Stimulated activated naive B cell treated with anti-CD40 and anti-IgM and Interleukin-4, amounts not matched to agents 10 μg/mL and 1 μg/mL and 100 μg/mL, for 72 hours (primary cell): ENCODE measurements at regions not wholly inside any gene's neighbourhood (a gene's known extent, or its start where the extent isn't known, plus 50 kb on each side); places are given as distances from the start of the nearest gene placed in this dataset.

Experiments
- ATAC-seq, 2 donors: fragments of 150-1000 bp; cut with Tn5 transposase; replicated peaks; 2 replicates each; pipeline ENCODE4 v1.10.0; 2021; ENCODE audit warnings: moderate library complexity in 1 of 2
- DNase-seq: peaks from one replicate; pipeline ENCODE4 v3.0.0; 2021
- H3K27ac Mint-ChIP-seq: one replicate; pipeline ENCODE4 v1.8.0; 2022; ENCODE audit warnings: mild to moderate bottlenecking, mixed read lengths
- H3K27me3 Mint-ChIP-seq, 2 donors: one replicate each; pipeline ENCODE4 v1.8.0; 2022; ENCODE audit warnings: mixed read lengths in 2 of 2
- H3K36me3 Mint-ChIP-seq, 2 donors: one replicate each; pipeline ENCODE4 v1.8.0; 2022; ENCODE audit warnings: mixed read lengths in 2 of 2, mild to moderate bottlenecking in 1 of 2
- H3K4me1 Mint-ChIP-seq, 2 donors: one replicate each; pipeline ENCODE4 v1.8.0; 2022; ENCODE audit warnings: mixed read lengths in 2 of 2, mild to moderate bottlenecking in 1 of 2
- H3K4me3 Mint-ChIP-seq, 2 donors: one replicate each; pipeline ENCODE4 v1.8.0; 2022; ENCODE audit warnings: mild to moderate bottlenecking in 2 of 2, mixed read lengths in 2 of 2, moderate library complexity in 1 of 2
- H3K9me3 Mint-ChIP-seq, 2 donors: one replicate each; pipeline ENCODE4 v1.8.0; 2022; ENCODE audit warnings: mixed read lengths in 2 of 2, mild to moderate bottlenecking in 1 of 2

DNA sequence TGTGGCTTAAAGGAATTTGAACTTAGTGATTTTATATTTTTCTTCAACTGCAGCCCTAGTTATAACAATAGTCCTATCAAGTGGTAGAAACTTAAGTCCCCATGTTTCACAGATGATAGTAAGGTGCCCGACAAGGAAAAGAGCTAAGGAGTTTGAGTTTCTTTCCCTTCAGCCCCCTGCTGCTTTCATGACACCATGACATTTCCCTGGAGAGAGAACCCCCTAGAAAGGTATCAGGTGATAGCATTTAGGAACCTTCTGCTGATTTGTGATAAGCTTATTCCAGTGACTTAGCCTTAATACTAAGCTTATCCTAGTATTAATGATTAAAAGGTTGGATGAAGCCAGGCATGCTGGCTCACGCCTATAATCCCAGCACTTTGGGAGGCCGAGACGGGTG lies 623.8 kb upstream of the TYRP1 start:
- Mint-ChIP-seq H3K27ac (no peak overlapping the region), H3K9me3 (peaks cover 6 to 12% of the 10 kb centered on the region in 2 donors), H3K36me3 (no peaks in the 10 kb centered on the region), H3K4me1 (no peaks in the 10 kb centered on the region), H3K4me3 (no peak overlapping the region), H3K27me3 (no peaks in the 10 kb centered on the region)
- DNase-seq (no peak), ATAC-seq (no peak)

DNA sequence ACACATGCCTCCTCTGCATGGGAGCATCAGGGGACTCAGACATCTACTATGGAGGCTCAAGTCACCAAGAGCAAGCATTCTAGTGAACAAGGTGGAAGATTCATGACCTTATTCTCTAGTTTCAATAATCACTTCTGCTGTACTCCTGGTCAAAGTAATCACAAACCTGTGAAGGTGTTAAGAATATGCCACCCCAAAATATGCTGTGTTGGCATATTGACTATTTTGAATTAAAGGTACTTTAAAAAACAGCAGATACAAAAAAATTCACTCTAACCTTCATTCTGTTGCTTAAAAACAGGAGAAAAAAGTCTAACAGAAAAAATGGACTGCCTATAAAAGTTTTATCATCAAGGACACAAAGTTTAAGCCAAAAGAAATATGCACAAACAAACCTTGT lies 607.8 kb upstream of the TYRP1 start:
- Mint-ChIP-seq H3K27ac (no peak overlapping the region), H3K36me3 (no peaks in the 10 kb centered on the region), H3K4me1 (no peaks in the 10 kb centered on the region), H3K4me3 (no peak overlapping the region), H3K9me3 (peaks cover 8 to 12% of the 10 kb centered on the region in 2 donors), H3K27me3 (no peaks in the 10 kb centered on the region)
- DNase-seq, result no peak
- ATAC-seq, result no peak

DNA sequence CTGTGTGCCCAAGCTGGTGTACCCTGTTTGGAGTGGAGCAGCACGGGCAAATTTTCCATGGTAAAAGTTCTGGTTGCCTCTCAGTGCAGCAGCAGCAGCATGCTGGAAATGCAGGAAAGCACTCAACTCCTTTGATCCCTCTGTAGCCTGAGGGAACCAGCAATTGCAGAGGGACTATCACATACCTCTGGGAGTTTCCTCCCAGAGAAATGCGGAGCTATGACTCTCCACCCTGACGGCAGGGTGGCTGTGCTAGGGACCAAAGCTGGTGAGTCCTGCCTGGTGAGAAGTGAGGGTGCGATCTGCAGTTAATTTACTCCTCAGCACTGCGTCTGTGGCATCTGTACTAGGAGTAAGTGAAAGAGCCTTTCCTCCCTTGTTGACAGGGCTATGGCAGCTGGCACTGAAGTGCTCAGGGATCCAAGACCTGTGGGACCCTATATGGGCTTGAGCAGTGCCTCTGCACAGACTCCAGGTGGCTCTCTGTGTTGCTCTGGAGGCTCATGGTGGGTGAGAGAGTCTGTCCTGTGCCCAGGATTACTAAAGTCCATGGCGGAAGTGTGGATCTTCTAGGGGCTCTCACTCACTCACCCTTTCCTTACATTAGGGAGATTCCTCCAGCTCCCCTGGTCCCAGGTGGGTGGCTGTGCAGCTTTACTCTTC lies 601.2 kb upstream of the TYRP1 start:
- Mint-ChIP-seq H3K9me3 (peaks cover 13 to 15% of the 10 kb centered on the region in 2 donors), H3K27ac (no peak overlapping the region), H3K4me1 (no peaks in the 10 kb centered on the region), H3K36me3 (no peaks in the 10 kb centered on the region), H3K4me3 (no peak overlapping the region), H3K27me3 (no peaks in the 10 kb centered on the region)
- DNase-seq (no peak), ATAC-seq (no peak)

DNA sequence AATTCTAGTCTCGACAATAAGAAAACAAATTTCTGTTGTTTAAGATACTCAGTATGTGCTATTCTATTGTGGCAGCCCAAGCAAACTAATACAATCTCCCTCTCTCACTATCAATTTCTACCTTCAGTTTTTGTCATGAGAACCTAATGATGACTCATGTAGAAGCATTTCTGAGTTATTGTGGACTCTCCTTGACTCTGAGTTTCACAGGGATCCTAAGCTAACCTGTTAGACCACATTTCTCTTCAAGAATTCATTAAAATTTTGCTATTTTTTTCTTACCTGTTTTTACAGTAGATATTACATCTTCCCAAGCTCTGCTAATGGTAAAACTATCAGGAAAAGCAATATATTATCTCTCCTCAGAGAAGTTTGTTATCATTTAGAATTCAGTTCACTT lies 599.1 kb upstream of the TYRP1 start:
- H3K27me3 Mint-ChIP-seq, result no peaks in the 10 kb centered on the region

DNA sequence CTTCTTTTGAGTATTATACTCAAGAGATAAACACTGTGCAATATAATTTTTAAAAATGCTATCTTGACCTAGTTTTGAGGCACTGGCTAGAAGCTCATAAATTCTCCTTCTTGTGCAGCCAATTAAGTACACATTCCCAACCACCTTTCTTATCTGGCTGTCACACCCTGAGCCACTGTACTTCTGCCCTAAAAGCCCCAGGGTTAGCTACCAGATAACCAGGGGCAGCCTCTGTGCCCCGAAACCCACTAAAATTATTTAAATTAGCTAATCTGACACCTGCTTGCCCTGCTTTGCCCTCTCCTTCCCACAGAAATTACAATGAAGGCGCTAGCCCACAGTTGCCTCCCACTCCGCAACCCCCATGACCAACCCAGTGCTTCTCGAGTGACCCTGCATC lies 597.3 kb upstream of the TYRP1 start:
- Mint-ChIP-seq H3K36me3 (no peaks in the 10 kb centered on the region), H3K4me3 (no peak overlapping the region), H3K27ac (no peak overlapping the region), H3K4me1 (no peaks in the 10 kb centered on the region), H3K9me3 (peaks cover under 1 to 9% of the 10 kb centered on the region in 2 donors), H3K27me3 (no peaks in the 10 kb centered on the region)
- ATAC-seq, result no peak
- no peak for DNase-seq

More for the DNA sequence above, 599.1 kb upstream of the TYRP1 start:
- DNase-seq (no peak), ATAC-seq (no peak)
- no peak overlapping the region for H3K27ac Mint-ChIP-seq
- H3K9me3 Mint-ChIP-seq, result peaks cover 6 to 12% of the 10 kb centered on the region in 2 donors
- H3K4me1 Mint-ChIP-seq, result no peaks in the 10 kb centered on the region
- H3K4me3 Mint-ChIP-seq, result no peak overlapping the region
- no peaks in the 10 kb centered on the region for H3K36me3 Mint-ChIP-seq

DNA sequence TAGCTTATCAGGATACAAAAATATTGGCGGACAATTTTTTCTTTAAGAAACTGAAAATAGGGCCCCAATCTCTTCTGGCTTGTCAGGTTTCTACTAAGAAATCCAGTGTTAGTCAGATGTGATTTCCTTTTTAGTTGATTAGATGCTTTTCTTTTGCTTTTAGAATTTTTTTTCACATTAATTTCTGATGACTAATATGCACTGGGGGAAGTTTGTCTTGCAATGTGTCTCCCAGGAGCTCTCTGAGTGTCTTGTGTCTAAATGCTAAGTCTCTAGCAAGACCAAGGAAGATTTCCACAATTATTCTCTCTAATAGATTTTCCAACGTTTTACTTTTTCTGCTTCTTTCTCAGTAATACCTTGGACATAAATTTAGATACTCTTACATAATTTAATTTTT lies 559.8 kb upstream of the TYRP1 start:
- Mint-ChIP-seq H3K4me1 (no peaks in the 10 kb centered on the region), H3K27ac (no peak overlapping the region), H3K9me3 (peaks cover 4 to 9% of the 10 kb centered on the region in 2 donors), H3K27me3 (no peaks in the 10 kb centered on the region), H3K36me3 (no peaks in the 10 kb centered on the region), H3K4me3 (no peak overlapping the region)
- no peak for DNase-seq
- no peak for ATAC-seq

DNA sequence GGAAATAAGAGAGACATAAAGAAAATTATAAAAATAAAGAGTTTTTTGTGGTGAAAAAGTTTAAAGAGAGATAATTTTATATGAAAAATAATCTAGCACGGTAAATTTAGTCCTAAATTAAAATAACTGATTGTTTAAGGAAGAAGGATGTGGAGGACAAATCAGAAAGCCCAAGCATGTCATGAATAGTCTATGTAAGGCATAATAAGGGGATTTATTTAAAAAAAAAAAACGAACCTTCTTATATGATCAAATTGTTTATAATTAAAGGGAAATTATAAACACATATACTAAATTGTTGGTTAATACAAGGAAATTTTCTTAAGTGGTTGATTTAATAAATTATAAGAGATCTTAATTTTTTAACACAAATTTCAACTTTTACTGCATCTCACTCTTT lies 551.8 kb upstream of the TYRP1 start:
- no peaks in the 10 kb centered on the region for H3K36me3 Mint-ChIP-seq
- no peak overlapping the region for H3K4me3 Mint-ChIP-seq
- DNase-seq (no peak), ATAC-seq (no peak)
- H3K4me1 Mint-ChIP-seq, result no peaks in the 10 kb centered on the region
- no peak overlapping the region for H3K27ac Mint-ChIP-seq
- no peaks in the 10 kb centered on the region for H3K27me3 Mint-ChIP-seq
- peaks cover 4 to 6% of the 10 kb centered on the region in 2 donors for H3K9me3 Mint-ChIP-seq

DNA sequence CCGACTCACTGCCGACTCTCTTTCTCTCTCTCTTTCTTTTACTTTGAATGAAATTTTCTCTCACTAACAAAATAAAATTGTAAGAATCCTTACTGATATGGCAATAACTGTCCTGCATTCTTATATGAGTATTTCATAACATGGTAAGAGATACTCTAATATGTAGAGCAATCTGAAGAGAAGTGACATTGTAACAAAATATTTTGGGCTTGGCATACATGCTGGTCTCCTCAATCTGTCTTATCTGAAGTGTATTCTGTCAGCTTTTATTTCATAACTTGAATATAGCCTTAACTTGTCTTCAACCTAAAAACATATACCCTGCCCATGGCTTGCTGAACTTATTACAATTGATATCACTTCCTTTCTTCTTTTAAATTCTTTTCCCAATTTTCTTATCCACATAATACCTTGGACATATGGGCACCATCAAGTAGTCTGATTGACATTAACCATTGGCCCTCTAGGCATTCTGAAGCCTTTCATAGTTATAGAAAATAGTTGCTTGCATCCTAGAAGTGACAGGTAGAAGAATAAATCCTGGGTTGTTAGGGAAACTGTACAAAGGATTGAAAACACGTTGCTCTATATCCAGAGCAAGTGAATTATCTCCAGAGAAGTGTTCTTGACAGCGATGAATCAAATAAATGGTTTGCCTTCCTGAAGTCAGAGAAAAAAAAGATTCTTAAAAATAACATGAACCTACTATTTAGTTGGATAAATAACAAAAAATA lies 537.6 kb upstream of the TYRP1 start:
- Mint-ChIP-seq H3K4me3 (no peak overlapping the region), H3K27ac (no peak overlapping the region), H3K4me1 (no peaks in the 10 kb centered on the region), H3K36me3 (no peaks in the 10 kb centered on the region), H3K27me3 (no peaks in the 10 kb centered on the region), H3K9me3 (peaks cover 0 to 4% of the 10 kb centered on the region in 2 donors)
- ATAC-seq, result no peak
- no peak for DNase-seq

DNA sequence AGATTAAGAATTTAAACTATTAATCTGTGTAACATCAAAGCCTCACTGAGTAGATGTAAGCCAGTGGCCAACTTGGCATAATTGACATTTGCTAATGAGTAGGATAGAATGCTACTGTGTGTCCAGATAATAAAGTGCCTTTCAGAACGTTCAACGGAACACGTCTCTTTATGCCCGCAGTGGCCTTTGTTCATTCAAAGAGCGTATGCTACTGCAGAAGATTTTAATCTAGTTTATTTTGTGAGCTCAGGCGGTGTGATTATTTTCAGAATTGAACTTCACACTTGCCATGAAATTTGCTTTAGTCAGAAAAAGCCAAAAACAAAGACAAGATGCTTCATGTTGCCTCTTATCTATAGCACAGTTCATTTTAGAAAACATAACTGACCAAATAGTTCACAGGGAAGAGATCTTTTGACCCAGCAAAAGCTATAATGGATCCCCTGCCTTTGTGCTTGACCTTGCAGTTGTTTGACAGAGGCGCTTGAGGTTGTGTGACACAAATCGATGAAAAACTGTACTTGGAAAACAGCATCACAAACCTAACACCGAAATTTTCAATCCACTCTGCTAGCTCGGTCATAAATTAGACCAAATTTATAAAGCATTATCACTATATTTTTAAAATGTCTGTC lies 530.9 kb upstream of the TYRP1 start:
- no peaks in the 10 kb centered on the region for H3K4me1 Mint-ChIP-seq
- no peak for ATAC-seq
- H3K27ac Mint-ChIP-seq, result no peak overlapping the region
- H3K4me3 Mint-ChIP-seq, result no peak overlapping the region
- no peaks in the 10 kb centered on the region for H3K36me3 Mint-ChIP-seq
- H3K9me3 Mint-ChIP-seq, result peaks cover 0 to 4% of the 10 kb centered on the region in 2 donors
- no peak for DNase-seq
- no peaks in the 10 kb centered on the region for H3K27me3 Mint-ChIP-seq

DNA sequence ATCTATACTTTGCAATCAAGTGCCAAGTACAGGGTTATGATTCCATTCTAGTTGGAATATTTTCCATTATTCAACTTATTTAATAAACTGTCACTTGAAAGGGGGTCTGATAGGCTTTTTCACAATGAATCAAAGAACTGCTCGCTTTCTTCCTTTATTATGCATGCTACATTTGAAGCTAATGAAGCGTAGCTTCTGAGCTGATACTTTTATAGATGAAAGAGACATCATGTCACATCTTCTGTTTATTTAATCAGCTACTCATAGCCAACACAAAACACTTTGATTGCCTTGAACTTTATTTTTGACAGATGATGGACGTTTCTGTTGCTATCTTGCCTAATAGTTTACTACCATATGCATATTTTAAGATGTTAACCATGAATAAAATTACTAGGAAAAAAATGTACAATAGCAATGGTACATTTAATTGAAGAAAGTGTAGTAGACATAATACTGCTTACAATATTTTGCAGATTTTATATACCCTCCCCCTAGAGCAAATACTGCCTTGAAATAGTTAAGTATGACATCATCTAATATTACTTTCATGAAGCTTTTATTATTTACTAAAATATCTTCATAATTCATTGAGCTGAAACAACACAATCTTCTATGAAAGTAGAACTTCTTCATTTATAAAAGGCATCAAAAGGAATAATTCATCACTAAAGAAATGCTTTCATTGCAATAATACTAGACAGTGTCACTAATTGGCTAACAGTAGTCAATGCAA lies 529.3 kb upstream of the TYRP1 start:
- Mint-ChIP-seq H3K4me3 (no peak overlapping the region), H3K27me3 (no peaks in the 10 kb centered on the region), H3K4me1 (no peaks in the 10 kb centered on the region), H3K9me3 (peaks cover 0 to 4% of the 10 kb centered on the region in 2 donors), H3K36me3 (no peaks in the 10 kb centered on the region), H3K27ac (no peak overlapping the region)
- DNase-seq, result no peak
- ATAC-seq, result no peak

DNA sequence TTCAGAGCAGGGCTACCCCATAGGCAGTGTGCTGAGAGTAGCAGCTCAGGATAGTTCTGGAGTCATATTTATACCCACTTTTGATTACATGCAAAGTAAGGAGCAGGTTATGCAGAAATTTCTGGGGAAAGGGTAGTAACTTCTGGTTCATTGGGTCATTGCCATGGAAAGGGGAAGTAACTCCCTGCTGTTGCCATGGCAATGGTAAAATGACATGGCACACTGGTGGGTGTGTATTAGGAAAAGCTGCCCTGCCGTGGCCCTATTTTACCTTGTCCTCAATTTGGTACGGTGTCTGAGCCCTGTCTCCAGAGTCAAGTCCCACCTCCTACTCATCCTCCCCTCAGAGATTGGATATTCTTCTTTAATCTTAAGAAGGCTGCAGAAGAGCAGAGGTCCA lies 526.7 kb upstream of the TYRP1 start:
- Mint-ChIP-seq H3K27ac (no peak overlapping the region), H3K4me3 (no peak overlapping the region), H3K36me3 (no peaks in the 10 kb centered on the region), H3K4me1 (no peaks in the 10 kb centered on the region), H3K27me3 (no peaks in the 10 kb centered on the region), H3K9me3 (peaks cover 0 to 4% of the 10 kb centered on the region in 2 donors)
- peak; percentile 10 to 20 for ATAC-seq
- DNase-seq, result no peak

DNA sequence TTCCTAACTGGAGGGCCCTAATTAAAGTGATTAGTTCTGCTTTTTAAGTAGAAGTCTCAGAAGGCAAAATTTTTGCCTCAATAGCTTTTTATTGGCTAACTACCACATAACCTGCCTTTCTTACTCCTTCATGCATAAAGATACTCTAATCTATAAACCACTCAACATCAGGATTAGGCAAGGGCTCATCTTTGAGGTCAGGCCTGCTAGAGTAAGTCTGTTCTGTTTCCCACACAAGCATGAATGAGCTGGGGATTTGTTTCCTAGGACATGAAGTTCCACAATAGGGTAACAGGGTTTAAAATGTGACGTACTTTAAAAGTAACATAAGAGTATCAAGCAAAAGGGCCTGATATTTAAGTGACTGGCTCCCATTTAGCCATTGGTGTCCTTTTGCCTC lies 522.7 kb upstream of the TYRP1 start:
- Mint-ChIP-seq H3K27me3 (no peaks in the 10 kb centered on the region), H3K9me3 (peaks cover 0 to 2% of the 10 kb centered on the region in 2 donors), H3K36me3 (no peaks in the 10 kb centered on the region), H3K27ac (no peak overlapping the region), H3K4me1 (no peaks in the 10 kb centered on the region), H3K4me3 (no peak overlapping the region)
- DNase-seq (no peak), ATAC-seq (no peak)

DNA sequence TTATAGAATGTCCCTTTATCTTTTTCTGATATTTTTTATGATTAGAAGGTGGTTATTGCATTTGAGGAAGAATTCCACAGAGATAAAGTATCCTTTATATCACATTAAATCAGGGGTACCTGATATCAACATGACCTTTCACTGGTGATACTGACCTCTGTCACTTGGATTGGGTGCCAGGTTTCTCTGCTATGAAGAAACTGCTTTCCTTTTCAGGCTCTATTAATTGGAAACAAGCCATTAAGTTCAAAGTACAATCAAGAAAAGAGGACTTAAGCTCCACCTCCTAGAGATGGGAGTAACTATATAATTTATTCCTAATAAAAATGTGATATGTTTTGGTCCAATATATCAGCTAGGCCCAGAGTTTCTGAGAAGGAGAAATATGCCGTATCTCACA lies 514.6 kb upstream of the TYRP1 start:
- Mint-ChIP-seq H3K27ac (no peak overlapping the region), H3K36me3 (no peaks in the 10 kb centered on the region), H3K4me3 (no peak overlapping the region), H3K9me3 (peaks cover 3 to 9% of the 10 kb centered on the region in 2 donors), H3K4me1 (no peaks in the 10 kb centered on the region), H3K27me3 (no peaks in the 10 kb centered on the region)
- DNase-seq (no peak), ATAC-seq (no peak)

DNA sequence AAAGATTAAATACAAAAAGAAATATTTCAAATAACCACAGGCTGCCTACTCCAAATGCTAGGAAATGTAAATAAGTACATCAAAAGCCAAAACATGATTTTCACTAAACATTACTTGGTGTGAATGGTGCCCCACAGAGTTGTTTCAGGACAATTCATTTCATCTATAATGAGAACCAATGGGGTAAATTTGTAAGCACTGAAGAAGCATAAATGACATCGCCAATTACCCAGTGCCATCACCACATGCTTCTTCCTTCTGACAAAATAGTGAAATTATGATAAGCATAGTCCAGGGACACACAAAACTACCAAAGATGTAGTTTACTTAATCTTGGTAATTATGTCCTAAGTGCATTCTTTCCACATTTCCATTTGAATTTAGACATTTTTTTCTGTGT lies 510.4 kb upstream of the TYRP1 start:
- H3K4me1 Mint-ChIP-seq, result no peaks in the 10 kb centered on the region

More for the DNA sequence above, 510.4 kb upstream of the TYRP1 start:
- Mint-ChIP-seq H3K36me3 (no peaks in the 10 kb centered on the region), H3K27ac (no peak overlapping the region), H3K9me3 (peaks cover 3 to 13% of the 10 kb centered on the region in 2 donors), H3K4me3 (no peak overlapping the region), H3K27me3 (no peaks in the 10 kb centered on the region)
- DNase-seq (no peak), ATAC-seq (no peak)
